MM.1S (cell line): ENCODE measurements at regions not wholly inside any gene's neighbourhood (a gene's known extent, or its start where the extent isn't known, plus 50 kb on each side); places are given as distances from the start of the nearest gene placed in this dataset.

Source experiments
- DNase-seq: peaks from one replicate; pipeline ENCODE4 v3.0.0-alpha.2; 2015
- H2AFZ ChIP-seq: fragments of 300-600 bp; sonication (generic); 2 replicates; pipeline ENCODE4 v1.6.0; 2016; ENCODE audit warnings: antibody characterized with exemption, low read length
- H3F3A ChIP-seq: fragments of 300-600 bp; sonication (generic); 2 replicates; pipeline ENCODE4 v1.6.1; 2016; ENCODE audit warnings: mild to moderate bottlenecking, antibody characterized with exemption, low read length, moderate library complexity, mixed read lengths; ENCODE audit not compliant: insufficient read depth
- H3K27ac ChIP-seq: fragments of 300-600 bp; sonication (generic); 2 replicates; pipeline ENCODE4 v1.5.1; 2016; ENCODE audit warnings: mild to moderate bottlenecking, low read length
- H3K27me3 ChIP-seq: fragments of 300-600 bp; sonication (generic); replicated peaks from 2 replicates; pipeline ENCODE4 v1.6.0; 2016; ENCODE audit warnings: low read length; ENCODE audit not compliant: insufficient read depth
- H3K36me3 ChIP-seq: fragments of 300-600 bp; sonication (generic); replicated peaks from 2 replicates; pipeline ENCODE4 v1.6.1; 2016; ENCODE audit warnings: mild to moderate bottlenecking, low read length, mixed read lengths; ENCODE audit not compliant: insufficient read depth
- H3K4me1 ChIP-seq: fragments of 300-600 bp; sonication (generic); 2 replicates; pipeline ENCODE4 v1.6.1; 2016; ENCODE audit warnings: low read length, mixed read lengths
- H3K4me2 ChIP-seq: fragments of 300-600 bp; sonication (generic); 2 replicates; pipeline ENCODE4 v1.6.0; 2016; ENCODE audit warnings: low read depth, low read length
- H3K4me3 ChIP-seq: fragments of 300-600 bp; sonication (generic); 2 replicates; pipeline ENCODE4 v1.5.1; 2016; ENCODE audit warnings: low read length, mixed read lengths
- H3K79me2 ChIP-seq: fragments of 300-600 bp; sonication (generic); 2 replicates; pipeline ENCODE4 v1.6.1; 2016; ENCODE audit warnings: mixed run types, low read length, mixed read lengths
- H3K9ac ChIP-seq: fragments of 300-600 bp; sonication (generic); 2 replicates; pipeline ENCODE4 v1.6.1; 2016; ENCODE audit warnings: low read length, mixed read lengths
- H3K9me2 ChIP-seq: fragments of 300-600 bp; sonication (generic); replicated peaks from 2 replicates; pipeline ENCODE4 v1.6.1; 2016; ENCODE audit warnings: mild to moderate bottlenecking, low read length, mixed read lengths; ENCODE audit not compliant: insufficient read depth
- H3K9me3 ChIP-seq: fragments of 300-600 bp; sonication (generic); replicated peaks from 2 replicates; pipeline ENCODE4 v1.6.1; 2016; ENCODE audit warnings: mild to moderate bottlenecking, low read length, mixed read lengths; ENCODE audit not compliant: insufficient read depth
- H4K20me1 ChIP-seq: fragments of 300-600 bp; sonication (generic); 2 replicates; pipeline ENCODE4 v1.6.1; 2016; ENCODE audit warnings: mild to moderate bottlenecking, low read length, moderate library complexity, mixed read lengths; ENCODE audit not compliant: insufficient read depth
- CTCF ChIP-seq: fragments of 300-600 bp; sonication (generic); IDR thresholded peaks from 2 replicates; pipeline ENCODE4 v1.5.1; 2016; ENCODE audit warnings: antibody characterized with exemption, low read length, mixed read lengths
- EZH2 ChIP-seq: fragments of 300-600 bp; sonication (generic); optimal IDR thresholded peaks from 2 replicates; pipeline ENCODE3; 2017; ENCODE audit warnings: low read depth, mild to moderate bottlenecking, antibody characterized with exemption, low read length, mixed read lengths
- EZH2phosphoT487 ChIP-seq: fragments of 300-600 bp; sonication (generic); IDR thresholded peaks from 2 replicates; pipeline ENCODE4 v1.6.1; 2018; ENCODE audit warnings: antibody characterized with exemption, low read length

- TF ChIP-seq EZH2phosphoT487 = no peak
- TF ChIP-seq CTCF = no peak
- H3F3A ChIP-seq = peaks cover 18% of the 10 kb centered on the region
- no peak overlapping the region for H2AFZ ChIP-seq
- H3K4me2 ChIP-seq = no peak overlapping the region
- no peak for DNase-seq
- no peak overlapping the region for H3K27ac ChIP-seq
- no peak overlapping the region for H3K4me3 ChIP-seq
- H4K20me1 ChIP-seq = no peaks in the 10 kb centered on the region
- H3K36me3 ChIP-seq = no peaks in the 10 kb centered on the region
- no peaks in the 10 kb centered on the region for H3K9me3 ChIP-seq
- peaks cover 36% of the 10 kb centered on the region for H3K4me1 ChIP-seq
- 0 out of 2 replicates have a peak, but pooled peaks cover 4% of the 10 kb centered on the region for H3K9me2 ChIP-seq
- H3K79me2 ChIP-seq = no peaks in the 10 kb centered on the region
- H3K27me3 ChIP-seq = no peaks in the 10 kb centered on the region
- no peak overlapping the region for H3K9ac ChIP-seq
Observed at GRCh38 chr20:53845980-53846379, 224.4 kb downstream of the BCAS1 start.

GRCh38 chr20:53844259-53844658 is 226.1 kb downstream of the BCAS1 start:
- Histone ChIP-seq H3K36me3 (no peaks in the 10 kb centered on the region), H4K20me1 (no peaks in the 10 kb centered on the region), H3K27me3 (no peaks in the 10 kb centered on the region), H3K9me2 (0 out of 2 replicates have a peak, but pooled peaks cover 4% of the 10 kb centered on the region), H3K79me2 (no peaks in the 10 kb centered on the region), H3K9ac (no peak overlapping the region), H3K4me2 (no peak overlapping the region), H3K4me1 (peaks cover 51% of the 10 kb centered on the region), H2AFZ (no peak overlapping the region), H3K9me3 (no peaks in the 10 kb centered on the region), H3F3A (peaks cover 26% of the 10 kb centered on the region), H3K4me3 (no peak overlapping the region), H3K27ac (no peak overlapping the region)
- TF ChIP-seq EZH2phosphoT487 = no peak
- TF ChIP-seq CTCF = no peak
- no peak for TF ChIP-seq EZH2
- no peak for DNase-seq

GRCh38 chr20:53843645-53844044 is 226.7 kb downstream of the BCAS1 start:
- Histone ChIP-seq H3K9me3 (no peaks in the 10 kb centered on the region), H4K20me1 (no peaks in the 10 kb centered on the region), H3K4me1 (peaks cover 51% of the 10 kb centered on the region), H3K27me3 (no peaks in the 10 kb centered on the region), H3K36me3 (no peaks in the 10 kb centered on the region), H2AFZ (no peak overlapping the region), H3F3A (peaks cover 27% of the 10 kb centered on the region), H3K9me2 (0 out of 2 replicates have a peak, but pooled peaks cover 4% of the 10 kb centered on the region), H3K9ac (no peak overlapping the region), H3K4me2 (no peak overlapping the region), H3K27ac (no peak overlapping the region), H3K79me2 (no peaks in the 10 kb centered on the region), H3K4me3 (no peak overlapping the region)
- TF ChIP-seq EZH2phosphoT487 = no peak
- TF ChIP-seq CTCF = no peak
- DNase-seq = no peak
